HepG2 (cell line): ENCODE measurements at regions not wholly inside any gene's neighbourhood (a gene's known extent, or its start where the extent isn't known, plus 50 kb on each side); places are given as distances from the start of the nearest gene placed in this dataset.

ENCODE experiments used
- CEBPB ChIP-seq: IDR thresholded peaks from 2 replicates; pipeline ENCODE4 v1.6.1; 2011; ENCODE audit warnings: low read depth, low read length, improper control_type of control experiment, borderline replicate concordance
- ERF ChIP-seq: IDR thresholded peaks from 2 replicates; pipeline ENCODE4 v1.6.1; 2018; ENCODE audit warnings: missing biosample characterization, missing genetic modification reagents
- MED1 ChIP-seq: sonication (generic); formaldehyde crosslinking; IDR thresholded peaks from 2 replicates; pipeline ENCODE4 v1.4.0; 2020; ENCODE audit warnings: missing genetic modification reagents
- POLR2AphosphoS5 ChIP-seq: IDR thresholded peaks from 2 replicates; pipeline ENCODE4 v1.6.1; 2012; ENCODE audit warnings: low read depth, low read length
- POLR2G ChIP-seq: fragments of 200-400 bp; formaldehyde crosslinking; IDR thresholded peaks from 2 replicates; pipeline ENCODE4 v1.6.1; 2018; ENCODE audit warnings: mild to moderate bottlenecking, low read depth, low read length, moderate library complexity
- ZNF12 ChIP-seq: sonication (generic); formaldehyde crosslinking; IDR thresholded peaks from 2 replicates; pipeline ENCODE4 v1.5.0; 2020; ENCODE audit warnings: missing genetic modification reagents
- ZNF644 ChIP-seq: IDR thresholded peaks from 2 replicates; pipeline ENCODE4 v1.6.1; 2016; ENCODE audit warnings: low read depth

DNA sequence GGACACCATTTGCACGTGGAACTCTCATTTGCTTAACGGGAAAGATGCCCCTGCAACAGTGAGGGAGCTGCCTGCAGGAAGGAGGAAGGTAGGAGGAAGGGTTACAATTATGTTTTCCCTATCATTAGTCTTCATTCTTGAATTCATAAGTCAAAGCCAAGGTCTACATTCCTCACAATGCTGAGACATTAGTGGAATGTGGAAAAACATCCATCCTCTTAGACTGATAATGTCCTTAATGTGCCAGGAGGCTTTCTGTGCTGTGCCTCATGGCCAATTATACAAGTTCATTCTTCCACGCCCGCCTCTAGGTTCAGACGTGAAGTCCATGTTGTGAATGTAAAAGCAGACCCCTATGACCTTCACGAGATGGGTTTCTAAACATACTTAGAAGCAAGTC, 1212.4 kb upstream of the TMEM132C start:
- TF ChIP-seq MED1 (CRISPR knock-in tag) (no peak), ERF (CRISPR knock-in tag) (no peak), ZNF644 (CRISPR knock-in tag) (no peak), ZNF12 (no peak), POLR2G (no peak), POLR2AphosphoS5 (no peak), CEBPB (no peak)
